ENCODE measurements at regions not wholly inside any gene's neighbourhood (a gene's known extent, or its start where the extent isn't known, plus 50 kb on each side); places are given as distances from the start of the nearest gene placed in this dataset.

- Histone ChIP-seq H3K9me3 (ENCODE audit: low read depth) (no peaks in the 10 kb centered on the region), H3K36me3 (no peaks in the 10 kb centered on the region), H3K27me3 (no peaks in the 10 kb centered on the region), H3K4me3 (no peak overlapping the region), H3K27ac (no peak overlapping the region), H3K4me1 (ENCODE audit: low read depth) (no peaks in the 10 kb centered on the region)
- no peak for TF ChIP-seq CTCF (IDR thresholded peaks at IDR 0.05; ENCODE audit: low read depth, low read length)
- DNase-seq (ENCODE audit: low read depth in 1 of 2, low spot score in 1 of 2): peak in 1 of 2 donors; percentile 9
Observed at GRCh38 chr18:60232541-60232940, 140.0 kb downstream of the MC4R start.

DNA sequence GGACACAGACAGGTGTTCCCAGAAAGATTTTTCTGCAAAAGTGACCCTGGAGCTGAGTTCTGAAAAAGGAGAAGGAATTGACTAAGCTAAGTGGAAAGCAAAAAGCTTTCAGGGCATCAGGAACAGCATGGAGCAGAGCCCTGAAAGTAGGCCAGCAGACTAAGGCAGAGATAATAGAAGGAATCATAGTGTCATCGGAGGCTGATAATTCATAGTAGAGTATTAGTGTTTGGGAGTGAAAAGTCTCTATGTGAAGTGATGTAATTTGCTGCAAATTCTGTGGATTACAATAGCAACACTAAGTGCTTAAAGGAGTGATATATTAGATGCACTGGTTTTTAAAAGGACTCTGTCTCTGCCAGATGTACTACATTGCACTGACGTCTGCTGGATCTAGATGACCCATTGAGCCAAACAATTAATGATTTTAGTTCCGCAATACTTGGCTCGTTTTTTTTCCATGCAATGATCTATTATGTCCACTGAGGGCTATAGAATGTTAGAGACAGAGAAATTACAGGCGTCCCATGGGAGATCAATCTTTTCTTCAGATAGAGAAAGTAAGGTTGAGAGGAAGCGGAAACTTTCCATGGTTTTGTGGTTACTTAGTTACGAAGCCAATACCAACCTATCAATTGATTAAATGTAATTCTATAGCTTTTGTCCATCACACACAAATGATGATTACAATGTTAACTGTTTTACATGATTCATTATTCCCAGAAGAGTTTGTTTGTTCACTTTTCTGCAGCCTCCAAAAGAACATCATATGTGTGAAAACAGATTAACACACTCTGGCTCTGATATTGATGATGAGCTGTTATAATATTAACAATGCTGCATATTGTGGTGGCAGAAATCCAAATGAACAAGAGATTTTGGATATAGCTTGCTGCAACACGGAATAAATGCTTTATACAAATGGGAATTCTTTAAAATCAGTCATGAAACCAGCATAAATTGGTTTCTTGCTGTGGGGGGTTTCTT lies 143.7 kb downstream of the MC4R start:
- no peak overlapping the region for H3K4me3 ChIP-seq
- no peak for DNase-seq (ENCODE audit: low read depth in 1 of 2, low spot score in 1 of 2)
- H3K27me3 ChIP-seq: no peaks in the 10 kb centered on the region
- no peaks in the 10 kb centered on the region for H3K4me1 ChIP-seq (ENCODE audit: low read depth)
- no peaks in the 10 kb centered on the region for H3K9me3 ChIP-seq (ENCODE audit: low read depth)
- no peak for TF ChIP-seq CTCF (IDR thresholded peaks at IDR 0.05; ENCODE audit: low read depth, low read length)
- no peak overlapping the region for H3K27ac ChIP-seq
- H3K36me3 ChIP-seq: no peaks in the 10 kb centered on the region

DNA sequence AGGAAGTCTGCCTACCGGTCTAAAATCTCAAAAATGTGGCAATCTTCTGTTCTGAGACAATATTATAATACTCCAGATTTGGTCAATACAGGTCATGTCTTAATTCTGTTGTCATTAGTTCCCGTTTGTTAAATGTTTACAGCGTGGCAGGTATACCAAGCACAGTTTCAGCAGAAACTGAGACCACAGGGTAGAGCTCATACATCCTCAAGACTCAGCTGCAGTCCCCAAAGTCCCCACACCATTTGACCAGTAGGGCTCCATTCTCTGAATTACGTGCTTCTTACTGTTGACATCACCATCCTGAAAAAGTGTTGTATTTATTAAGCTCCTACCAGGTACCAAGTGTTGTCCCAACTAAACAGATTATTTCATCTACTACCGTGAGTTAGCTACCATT lies 157.1 kb downstream of the MC4R start:
- Histone ChIP-seq H3K9me3 (ENCODE audit: low read depth) (no peaks in the 10 kb centered on the region), H3K36me3 (no peaks in the 10 kb centered on the region), H3K27ac (no peak overlapping the region), H3K4me1 (ENCODE audit: low read depth) (no peaks in the 10 kb centered on the region), H3K27me3 (no peaks in the 10 kb centered on the region), H3K4me3 (no peak overlapping the region)
- no peak for TF ChIP-seq CTCF (IDR thresholded peaks at IDR 0.05; ENCODE audit: low read depth, low read length)
- no peak for DNase-seq (ENCODE audit: low read depth in 1 of 2, low spot score in 1 of 2)

GRCh38 chr18:60209042-60209441 lies 163.5 kb downstream of the MC4R start:
- H3K9me3 ChIP-seq (ENCODE audit: low read depth): no peaks in the 10 kb centered on the region
- H3K27me3 ChIP-seq: no peaks in the 10 kb centered on the region
- no peak overlapping the region for H3K27ac ChIP-seq
- H3K36me3 ChIP-seq: no peaks in the 10 kb centered on the region
- DNase-seq (ENCODE audit: low read depth in 1 of 2, low spot score in 1 of 2): no peak
- no peak for TF ChIP-seq CTCF (IDR thresholded peaks at IDR 0.05; ENCODE audit: low read depth, low read length)
- H3K4me3 ChIP-seq: no peak overlapping the region
- no peaks in the 10 kb centered on the region for H3K4me1 ChIP-seq (ENCODE audit: low read depth)

DNA sequence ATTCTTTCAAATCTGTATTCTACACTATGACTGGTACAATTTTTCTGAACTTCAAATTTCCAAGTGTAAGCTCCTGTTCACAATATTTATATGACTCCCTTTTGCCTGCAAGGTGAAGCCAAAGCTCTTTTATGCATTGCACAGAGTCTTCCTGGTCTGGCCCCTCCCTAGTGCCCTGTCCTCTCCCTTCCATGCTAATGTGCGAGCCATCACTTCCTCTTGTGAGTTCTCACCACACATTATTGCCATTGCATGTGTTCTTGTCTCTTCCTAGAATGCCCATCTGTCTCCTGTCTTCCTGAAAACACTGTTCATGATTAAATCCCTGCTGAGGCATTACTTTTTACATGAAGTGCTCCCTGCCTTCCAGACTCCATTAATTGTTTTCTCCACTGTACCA lies 169.9 kb downstream of the MC4R start:
- H3K36me3 ChIP-seq: no peaks in the 10 kb centered on the region
- DNase-seq (ENCODE audit: low read depth in 1 of 2, low spot score in 1 of 2): no peak
- TF ChIP-seq CTCF (IDR thresholded peaks at IDR 0.05; ENCODE audit: low read depth, low read length): no peak

More for the DNA sequence above, 169.9 kb downstream of the MC4R start:
- no peak overlapping the region for H3K4me3 ChIP-seq
- no peaks in the 10 kb centered on the region for H3K27me3 ChIP-seq
- no peaks in the 10 kb centered on the region for H3K4me1 ChIP-seq (ENCODE audit: low read depth)
- no peak overlapping the region for H3K27ac ChIP-seq
- no peaks in the 10 kb centered on the region for H3K9me3 ChIP-seq (ENCODE audit: low read depth)

Data from cardiac muscle cell (in vitro differentiated cells and primary cell).